ENCODE measurements at regions not wholly inside any gene's neighbourhood (a gene's known extent, or its start where the extent isn't known, plus 50 kb on each side); places are given as distances from the start of the nearest gene placed in this dataset.
"Not testable (repeated sequence)": the region's sequence is repeated elsewhere in the genome, so short reads cannot be mapped to it uniquely, and the experiment has no call there.

GRCh38 chr5:128838623-128839022 lies 126.7 kb upstream of the SLC27A6 start:
- H3K4me3 ChIP-seq (ENCODE audit: extremely low read depth, insufficient read depth, low read length, poor library complexity, severe bottlenecking) = no peak overlapping the region
- no peak overlapping the region for H3K27ac ChIP-seq (ENCODE audit: low read depth, low read length, severe bottlenecking)
- no peaks in the 10 kb centered on the region for H3K4me1 ChIP-seq (ENCODE audit: control insufficient read depth, insufficient read depth, low read length, poor library complexity, severe bottlenecking)
- H3K36me3 ChIP-seq (ENCODE audit: control insufficient read depth, insufficient read depth, low read length) = no peaks in the 10 kb centered on the region
- H3K9me3 ChIP-seq (ENCODE audit: control insufficient read depth, low read length) = no peaks in the 10 kb centered on the region

GRCh38 chr5:128842241-128842640 lies 123.0 kb upstream of the SLC27A6 start:
- Histone ChIP-seq H3K9me3 (ENCODE audit: control insufficient read depth, low read length) (no peaks in the 10 kb centered on the region), H3K27ac (ENCODE audit: low read depth, low read length, severe bottlenecking) (no peak overlapping the region), H3K4me3 (ENCODE audit: extremely low read depth, insufficient read depth, low read length, poor library complexity, severe bottlenecking) (no peak overlapping the region), H3K36me3 (ENCODE audit: control insufficient read depth, insufficient read depth, low read length) (no peaks in the 10 kb centered on the region), H3K4me1 (ENCODE audit: control insufficient read depth, insufficient read depth, low read length, poor library complexity, severe bottlenecking) (no peaks in the 10 kb centered on the region)

GRCh38 chr5:128844354-128844923 lies 120.8 kb upstream of the SLC27A6 start:
- Histone ChIP-seq H3K4me1 (ENCODE audit: control insufficient read depth, insufficient read depth, low read length, poor library complexity, severe bottlenecking) (no peaks in the 10 kb centered on the region), H3K36me3 (ENCODE audit: control insufficient read depth, insufficient read depth, low read length) (no peaks in the 10 kb centered on the region), H3K4me3 (ENCODE audit: extremely low read depth, insufficient read depth, low read length, poor library complexity, severe bottlenecking) (no peak overlapping the region), H3K9me3 (ENCODE audit: control insufficient read depth, low read length) (no peaks in the 10 kb centered on the region), H3K27ac (ENCODE audit: low read depth, low read length, severe bottlenecking) (no peak overlapping the region)
- no CpG with 5 or more reads among the region's 2 CpGs for WGBS, 2 experiments (ENCODE audit: insufficient coverage in 2 of 2)

GRCh38 chr5:128850049-128850448 lies 115.2 kb upstream of the SLC27A6 start:
- no peak overlapping the region for H3K27ac ChIP-seq (ENCODE audit: low read depth, low read length, severe bottlenecking)
- no peaks in the 10 kb centered on the region for H3K4me1 ChIP-seq (ENCODE audit: control insufficient read depth, insufficient read depth, low read length, poor library complexity, severe bottlenecking)
- no peaks in the 10 kb centered on the region for H3K36me3 ChIP-seq (ENCODE audit: control insufficient read depth, insufficient read depth, low read length)
- H3K9me3 ChIP-seq (ENCODE audit: control insufficient read depth, low read length) = peaks cover 3% of the 10 kb centered on the region
- H3K4me3 ChIP-seq (ENCODE audit: extremely low read depth, insufficient read depth, low read length, poor library complexity, severe bottlenecking) = no peak overlapping the region

GRCh38 chr5:128854931-128855330 lies 110.4 kb upstream of the SLC27A6 start:
- Histone ChIP-seq H3K9me3 (ENCODE audit: control insufficient read depth, low read length) (peaks cover 4% of the 10 kb centered on the region), H3K27ac (ENCODE audit: low read depth, low read length, severe bottlenecking) (no peak overlapping the region), H3K36me3 (ENCODE audit: control insufficient read depth, insufficient read depth, low read length) (no peaks in the 10 kb centered on the region), H3K4me1 (ENCODE audit: control insufficient read depth, insufficient read depth, low read length, poor library complexity, severe bottlenecking) (no peaks in the 10 kb centered on the region), H3K4me3 (ENCODE audit: extremely low read depth, insufficient read depth, low read length, poor library complexity, severe bottlenecking) (no peak overlapping the region)
- WGBS, 2 experiments (ENCODE audit: insufficient coverage in 2 of 2) = 100% methylated on average over 1 of the region's 1 CpG

GRCh38 chr5:128857076-128857677 lies 108.1 kb upstream of the SLC27A6 start:
- H3K4me3 ChIP-seq (ENCODE audit: extremely low read depth, insufficient read depth, low read length, poor library complexity, severe bottlenecking) = no peak overlapping the region
- H3K9me3 ChIP-seq (ENCODE audit: control insufficient read depth, low read length) = peaks cover 5% of the 10 kb centered on the region
- no peak overlapping the region for H3K27ac ChIP-seq (ENCODE audit: low read depth, low read length, severe bottlenecking)
- WGBS, 2 experiments (ENCODE audit: insufficient coverage in 2 of 2) = 83% methylated on average over 1 of the region's 3 CpGs; no CpG with 5 or more reads in 1 of the 2 experiments
- no peaks in the 10 kb centered on the region for H3K36me3 ChIP-seq (ENCODE audit: control insufficient read depth, insufficient read depth, low read length)
- H3K4me1 ChIP-seq (ENCODE audit: control insufficient read depth, insufficient read depth, low read length, poor library complexity, severe bottlenecking) = no peaks in the 10 kb centered on the region

- no CpG with 5 or more reads among the region's 1 CpG for WGBS, 2 experiments (ENCODE audit: insufficient coverage in 2 of 2)
- Histone ChIP-seq H3K27ac (ENCODE audit: low read depth, low read length, severe bottlenecking) (no peak overlapping the region), H3K9me3 (ENCODE audit: control insufficient read depth, low read length) (peaks cover 5% of the 10 kb centered on the region), H3K36me3 (ENCODE audit: control insufficient read depth, insufficient read depth, low read length) (no peaks in the 10 kb centered on the region), H3K4me3 (ENCODE audit: extremely low read depth, insufficient read depth, low read length, poor library complexity, severe bottlenecking) (no peak overlapping the region), H3K4me1 (ENCODE audit: control insufficient read depth, insufficient read depth, low read length, poor library complexity, severe bottlenecking) (no peaks in the 10 kb centered on the region)
Observed at GRCh38 chr5:128858995-128859394, 106.3 kb upstream of the SLC27A6 start.

- H3K36me3 ChIP-seq (ENCODE audit: control insufficient read depth, insufficient read depth, low read length); H3K4me3 ChIP-seq (ENCODE audit: extremely low read depth, insufficient read depth, low read length, poor library complexity, severe bottlenecking); H3K9me3 ChIP-seq (ENCODE audit: control insufficient read depth, low read length); H3K27ac ChIP-seq (ENCODE audit: low read depth, low read length, severe bottlenecking); H3K4me1 ChIP-seq (ENCODE audit: control insufficient read depth, insufficient read depth, low read length, poor library complexity, severe bottlenecking): not testable (repeated sequence)
- WGBS, 2 experiments (ENCODE audit: insufficient coverage in 2 of 2) = 91 to 96% methylated on average over 9 to 19 of the region's 22 CpGs
Observed at GRCh38 chr5:128861155-128861554, 104.1 kb upstream of the SLC27A6 start.

GRCh38 chr5:128869970-128870369 lies 95.3 kb upstream of the SLC27A6 start:
- no peaks in the 10 kb centered on the region for H3K36me3 ChIP-seq (ENCODE audit: control insufficient read depth, insufficient read depth, low read length)
- no CpG with 5 or more reads among the region's 1 CpG for WGBS, 2 experiments (ENCODE audit: insufficient coverage in 2 of 2)
- H3K9me3 ChIP-seq (ENCODE audit: control insufficient read depth, low read length) = no peaks in the 10 kb centered on the region
- no peak overlapping the region for H3K4me3 ChIP-seq (ENCODE audit: extremely low read depth, insufficient read depth, low read length, poor library complexity, severe bottlenecking)
- no peaks in the 10 kb centered on the region for H3K4me1 ChIP-seq (ENCODE audit: control insufficient read depth, insufficient read depth, low read length, poor library complexity, severe bottlenecking)
- H3K27ac ChIP-seq (ENCODE audit: low read depth, low read length, severe bottlenecking) = no peak overlapping the region

GRCh38 chr5:128870373-128870772 lies 94.9 kb upstream of the SLC27A6 start:
- no peaks in the 10 kb centered on the region for H3K36me3 ChIP-seq (ENCODE audit: control insufficient read depth, insufficient read depth, low read length)
- H3K4me3 ChIP-seq (ENCODE audit: extremely low read depth, insufficient read depth, low read length, poor library complexity, severe bottlenecking) = no peak overlapping the region
- 71 to 83% methylated on average over 4 to 5 of the region's 5 CpGs for WGBS, 2 experiments (ENCODE audit: insufficient coverage in 2 of 2)
- H3K9me3 ChIP-seq (ENCODE audit: control insufficient read depth, low read length) = no peaks in the 10 kb centered on the region
- no peak overlapping the region for H3K27ac ChIP-seq (ENCODE audit: low read depth, low read length, severe bottlenecking)
- H3K4me1 ChIP-seq (ENCODE audit: control insufficient read depth, insufficient read depth, low read length, poor library complexity, severe bottlenecking) = no peaks in the 10 kb centered on the region

- Histone ChIP-seq H3K4me3 (ENCODE audit: extremely low read depth, insufficient read depth, low read length, poor library complexity, severe bottlenecking) (no peak overlapping the region), H3K27ac (ENCODE audit: low read depth, low read length, severe bottlenecking) (no peak overlapping the region), H3K36me3 (ENCODE audit: control insufficient read depth, insufficient read depth, low read length) (no peaks in the 10 kb centered on the region), H3K9me3 (ENCODE audit: control insufficient read depth, low read length) (no peaks in the 10 kb centered on the region), H3K4me1 (ENCODE audit: control insufficient read depth, insufficient read depth, low read length, poor library complexity, severe bottlenecking) (no peaks in the 10 kb centered on the region)
- WGBS, 2 experiments (ENCODE audit: insufficient coverage in 2 of 2) = 100% methylated on average over 2 of the region's 3 CpGs; no CpG with 5 or more reads in 1 of the 2 experiments
Observed at GRCh38 chr5:128870923-128871322, 94.4 kb upstream of the SLC27A6 start.

Measured in mesodermal cell (in vitro differentiated cells).